SKM-1 treated with dmso at 0.1 percent for 144 hours (cell line): ENCODE measurements at regions not wholly inside any gene's neighbourhood (a gene's known extent, or its start where the extent isn't known, plus 50 kb on each side); places are given as distances from the start of the nearest gene placed in this dataset.

Experiments
- DNase-seq: peaks from one replicate; lab custom pipeline; 2025; ENCODE audit not compliant: unreplicated experiment; lab: John Stamatoyannopoulos, UW

GRCh38 chr11:91263496-91264365 is 960.9 kb upstream of the FAT3 start:
- no peak for DNase-seq

- DNase-seq: no peak
Measured at GRCh38 chr11:91261513-91261912, 963.1 kb upstream of the FAT3 start.

GRCh38 chr11:91258876-91259275 is 965.7 kb upstream of the FAT3 start:
- no peak for DNase-seq

- no peak for DNase-seq
Measured at GRCh38 chr11:91257667-91258066, 967.0 kb upstream of the FAT3 start.

GRCh38 chr11:91248199-91248807 is 976.3 kb upstream of the FAT3 start:
- peak; percentile 24 for DNase-seq

GRCh38 chr11:91247009-91247735 is 977.4 kb upstream of the FAT3 start:
- DNase-seq: no peak

DNA sequence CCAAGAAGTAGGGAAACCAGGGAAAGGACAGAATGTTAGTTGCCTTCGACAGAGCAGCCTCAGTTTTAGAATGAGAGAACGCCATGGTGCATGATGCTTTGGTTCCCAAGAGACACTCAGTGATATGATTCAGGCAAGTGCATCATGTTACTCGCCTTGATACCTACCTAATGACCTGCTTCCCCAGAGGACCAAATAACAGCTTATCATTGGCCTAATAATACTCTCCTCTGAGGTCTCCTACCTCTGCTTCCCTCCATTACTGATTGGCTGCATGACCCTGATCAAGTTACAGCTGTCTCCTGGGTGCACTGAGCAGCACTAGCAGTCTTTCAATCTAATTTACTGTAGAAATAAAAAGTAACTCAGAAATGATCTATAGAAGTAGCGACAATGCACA is 979.7 kb upstream of the FAT3 start:
- no peak for DNase-seq

DNA sequence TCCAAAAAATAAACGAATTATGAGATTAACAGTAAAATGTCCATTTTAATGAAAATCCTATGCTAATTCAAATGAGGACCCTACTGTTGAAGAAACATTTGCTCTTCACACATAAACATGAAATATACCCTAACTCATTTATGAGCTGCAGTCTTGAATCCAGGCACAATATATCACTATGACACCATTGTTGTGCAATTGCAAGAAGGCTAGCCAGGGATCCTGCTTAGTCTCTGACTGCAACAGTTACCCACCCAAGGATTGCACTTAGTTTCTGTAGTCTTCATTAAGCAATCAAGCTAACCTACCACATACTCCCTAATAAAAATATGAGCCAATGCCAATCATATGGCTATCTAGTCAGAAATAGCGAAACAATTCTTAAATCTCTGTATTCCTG is 981.0 kb upstream of the FAT3 start:
- DNase-seq: no peak

DNA sequence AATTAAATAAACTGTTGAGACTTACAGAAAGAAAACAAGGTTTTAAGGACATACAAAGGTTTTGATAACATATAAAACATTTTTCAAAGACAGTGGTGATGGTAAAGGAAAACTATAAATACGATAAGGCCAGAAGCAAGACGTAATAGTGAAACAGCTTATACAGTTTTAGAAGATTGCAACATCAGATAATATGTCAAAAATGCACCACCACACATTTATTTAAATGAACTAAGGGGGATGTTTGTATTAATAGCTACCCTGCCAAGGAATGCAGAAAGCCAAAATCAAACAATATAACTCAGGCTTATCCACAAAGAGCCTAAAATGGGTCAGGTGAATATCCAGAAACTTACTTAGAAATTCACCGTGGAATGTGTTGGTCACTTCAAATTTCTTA is 981.6 kb upstream of the FAT3 start:
- DNase-seq: no peak

GRCh38 chr11:91241226-91241625 is 983.4 kb upstream of the FAT3 start:
- no peak for DNase-seq

- no peak for DNase-seq
Measured at GRCh38 chr11:91239359-91239758, 985.3 kb upstream of the FAT3 start.

- DNase-seq: no peak
Measured at GRCh38 chr11:91231226-91231625, 993.4 kb upstream of the FAT3 start.

GRCh38 chr11:91230647-91231046 is 994.0 kb upstream of the FAT3 start:
- DNase-seq: no peak

GRCh38 chr11:91222830-91223229 is 1000.0 kb upstream of the CHORDC1 start:
- no peak for DNase-seq

- no peak for DNase-seq
Measured at GRCh38 chr11:91220476-91221202, 997.8 kb upstream of the CHORDC1 start.

DNA sequence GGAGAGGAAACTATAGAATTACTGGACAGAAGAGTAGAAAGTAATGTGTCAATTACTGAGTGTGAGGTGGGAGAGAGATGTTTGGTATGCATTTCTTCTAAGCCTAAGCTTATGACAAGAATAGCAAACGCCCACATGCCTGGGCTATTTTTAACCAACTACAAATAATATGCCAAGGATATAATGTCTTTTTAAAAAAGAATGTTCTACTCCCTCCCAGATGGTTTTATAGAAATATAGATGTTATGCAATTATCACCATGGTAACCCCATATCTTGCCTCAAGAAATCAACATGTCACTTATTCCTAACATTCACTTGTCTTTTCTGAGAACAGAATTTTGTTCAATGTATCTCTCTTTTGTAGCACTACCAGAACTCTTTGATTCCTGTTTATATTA is 996.7 kb upstream of the CHORDC1 start:
- DNase-seq: no peak

DNA sequence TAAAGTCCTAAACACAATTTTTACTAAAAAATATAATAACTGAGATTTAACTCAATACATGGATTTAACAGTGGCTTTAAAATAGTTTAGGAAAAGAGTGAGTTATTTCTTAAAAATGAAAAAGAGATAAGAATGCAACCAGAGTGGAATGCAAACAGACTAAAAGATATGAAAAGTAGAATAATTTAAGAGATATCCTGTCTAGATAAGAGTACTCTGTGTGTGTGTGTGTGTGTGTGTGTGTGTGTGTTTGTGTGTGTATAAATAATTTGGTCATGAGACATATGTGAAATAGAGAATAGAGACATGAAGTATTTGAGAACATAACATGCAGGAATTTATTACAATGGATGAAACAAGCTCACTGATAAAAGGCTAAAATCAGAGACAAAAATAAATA is 986.9 kb upstream of the CHORDC1 start:
- DNase-seq: no peak

DNA sequence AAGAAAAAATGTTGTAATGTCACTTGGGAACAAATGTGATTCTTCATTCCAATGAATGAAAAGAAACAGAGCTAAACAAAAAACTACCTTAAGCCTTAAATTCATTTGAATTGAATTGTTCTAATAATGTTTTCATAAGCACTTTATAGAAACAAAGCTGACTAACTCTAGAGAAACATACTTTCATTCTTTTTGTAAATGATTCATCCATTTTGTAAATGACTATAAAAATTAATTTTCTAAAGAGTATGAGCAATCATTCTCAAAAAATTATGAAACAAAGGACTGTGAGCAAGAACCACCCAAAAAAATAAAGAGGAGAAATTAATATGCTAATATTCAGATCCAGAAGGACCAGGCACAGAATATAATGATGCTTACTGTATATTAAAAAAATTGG is 986.5 kb upstream of the CHORDC1 start:
- DNase-seq: no peak

DNA sequence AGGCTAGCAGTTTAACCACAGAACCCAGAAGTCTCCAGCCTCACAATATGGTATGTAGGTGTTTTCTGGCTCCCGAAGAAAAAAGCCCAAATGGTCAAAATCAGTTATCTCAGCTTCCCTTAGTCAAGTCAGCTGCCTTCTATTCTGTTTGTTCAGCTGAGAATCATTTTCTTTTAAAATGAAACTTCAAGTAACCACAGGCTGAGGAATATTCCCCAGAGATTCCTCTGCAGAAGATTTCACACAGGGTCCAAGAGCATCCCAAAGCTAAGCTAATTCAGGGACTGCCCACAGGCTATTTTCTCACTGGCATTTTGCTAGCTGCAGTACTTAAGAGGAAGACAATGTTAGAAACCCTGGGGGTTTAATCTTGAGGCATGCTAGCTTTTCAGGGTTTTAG is 977.0 kb upstream of the CHORDC1 start:
- DNase-seq: no peak

- no peak for DNase-seq
Measured at GRCh38 chr11:91194546-91194945, 971.7 kb upstream of the CHORDC1 start.

- no peak for DNase-seq
Measured at GRCh38 chr11:91188484-91188883, 965.6 kb upstream of the CHORDC1 start.
